ENCODE measurements at regions not wholly inside any gene's neighbourhood (a gene's known extent, or its start where the extent isn't known, plus 50 kb on each side); places are given as distances from the start of the nearest gene placed in this dataset.
A peak's percentile ranks its signal among the peaks of the same experiment; 100 is the strongest.

DNA sequence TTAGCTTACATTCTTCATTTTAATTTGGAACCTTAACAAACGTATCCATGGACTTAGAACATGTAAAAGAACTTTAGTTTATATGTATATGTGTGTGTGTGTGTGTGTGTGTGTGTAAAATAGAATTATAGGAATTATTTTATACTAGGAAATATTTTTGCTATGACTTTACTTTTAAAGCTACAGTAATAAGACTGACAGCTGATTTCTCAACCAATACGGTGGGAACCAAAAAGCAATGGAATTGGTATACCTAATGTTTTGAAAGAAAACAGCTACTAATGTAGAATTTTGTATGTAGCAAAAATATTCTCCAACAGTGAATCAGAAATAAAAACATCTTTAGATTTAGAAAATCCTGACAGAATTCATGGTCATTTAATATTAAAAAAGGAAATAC lies 146.5 kb upstream of the ARL4C start:
- TF ChIP-seq EZH2 (IDR thresholded peaks at IDR 0.05; ENCODE audit: low read length, missing control alignments), result no peak
- no peak for TF ChIP-seq CTCF (conservative IDR thresholded peaks at IDR 0.05 in 1 of 2, IDR thresholded peaks at IDR 0.05 in 1 of 2; ENCODE audit: low read depth in 1 of 2, low read length in 2 of 2)
- no peaks in the 10 kb centered on the region for H3K36me3 ChIP-seq (ENCODE audit: control insufficient read depth, insufficient read depth, low read length)
- no peaks in the 10 kb centered on the region for H4K20me1 ChIP-seq (ENCODE audit: control insufficient read depth, extremely low read depth, insufficient read depth, low read length)
- no peaks in the 10 kb centered on the region for H3K9me3 ChIP-seq (ENCODE audit: control insufficient read depth, insufficient read depth, low read depth, low read length)
- H3K79me2 ChIP-seq (ENCODE audit: control insufficient read depth, insufficient read depth, low read length), result no peaks in the 10 kb centered on the region
- no peak overlapping the region for H3K4me3 ChIP-seq (replicated peaks in 1 of 4; ENCODE audit: control extremely low read depth in 1 of 4, insufficient read depth in 1 of 4, low read depth in 3 of 4, low read length in 4 of 4)
- DNase-seq (ENCODE audit: low read depth in 2 of 2), result peak; percentile 14 to 33
- no peaks in the 10 kb centered on the region for H3K27me3 ChIP-seq (ENCODE audit: control insufficient read depth, insufficient read depth, low read length)
- H2AFZ ChIP-seq (ENCODE audit: low read length), result no peak overlapping the region
- no peak overlapping the region for H3K4me2 ChIP-seq (ENCODE audit: extremely low read depth, insufficient read depth, low read length)
- no peaks in the 10 kb centered on the region for H3K4me1 ChIP-seq (ENCODE audit: control insufficient read depth, extremely low read depth, insufficient read depth, low read length)
- H3K9ac ChIP-seq (ENCODE audit: insufficient read depth, low read length), result no peak overlapping the region
- H3K27ac ChIP-seq (ENCODE audit: insufficient read depth, low read length), result no peak overlapping the region

GRCh38 chr2:234641086-234641485 lies 144.2 kb upstream of the ARL4C start:
- Histone ChIP-seq H3K4me2 (ENCODE audit: extremely low read depth, insufficient read depth, low read length) (no peak overlapping the region), H3K36me3 (ENCODE audit: control insufficient read depth, insufficient read depth, low read length) (no peaks in the 10 kb centered on the region), H4K20me1 (ENCODE audit: control insufficient read depth, extremely low read depth, insufficient read depth, low read length) (no peaks in the 10 kb centered on the region), H3K4me1 (ENCODE audit: control insufficient read depth, extremely low read depth, insufficient read depth, low read length) (no peaks in the 10 kb centered on the region), H3K27ac (ENCODE audit: insufficient read depth, low read length) (no peak overlapping the region), H3K79me2 (ENCODE audit: control insufficient read depth, insufficient read depth, low read length) (no peaks in the 10 kb centered on the region), H3K4me3 (replicated peaks in 1 of 4; ENCODE audit: control extremely low read depth in 1 of 4, insufficient read depth in 1 of 4, low read depth in 3 of 4, low read length in 4 of 4) (no peak overlapping the region), H3K9me3 (ENCODE audit: control insufficient read depth, insufficient read depth, low read depth, low read length) (no peaks in the 10 kb centered on the region), H3K27me3 (ENCODE audit: control insufficient read depth, insufficient read depth, low read length) (no peaks in the 10 kb centered on the region), H3K9ac (ENCODE audit: insufficient read depth, low read length) (no peak overlapping the region), H2AFZ (ENCODE audit: low read length) (no peak overlapping the region)
- DNase-seq (ENCODE audit: low read depth in 2 of 2), result no peak
- TF ChIP-seq CTCF (conservative IDR thresholded peaks at IDR 0.05 in 1 of 2, IDR thresholded peaks at IDR 0.05 in 1 of 2; ENCODE audit: low read depth in 1 of 2, low read length in 2 of 2) (no peak), EZH2 (IDR thresholded peaks at IDR 0.05; ENCODE audit: low read length, missing control alignments) (no peak)

DNA sequence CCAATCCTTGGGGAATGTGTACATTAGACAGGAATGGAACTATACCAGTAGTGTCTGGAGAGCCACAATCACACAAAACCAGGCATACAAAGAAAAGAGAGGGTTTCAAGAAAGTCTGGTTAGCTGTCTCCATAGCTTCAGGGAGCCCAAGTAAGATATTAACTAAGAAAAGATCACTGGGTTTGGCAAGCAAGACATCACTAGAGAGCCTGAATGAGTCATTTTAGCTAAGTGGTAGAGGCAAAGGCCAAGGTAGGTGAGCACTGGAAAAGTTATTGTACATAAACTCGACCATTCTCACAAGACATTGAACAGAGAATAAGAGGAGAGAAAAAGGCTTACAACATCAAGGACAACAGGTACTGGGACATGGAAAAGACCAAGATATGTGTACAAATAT lies 143.8 kb upstream of the ARL4C start:
- H4K20me1 ChIP-seq (ENCODE audit: control insufficient read depth, extremely low read depth, insufficient read depth, low read length), result no peaks in the 10 kb centered on the region
- H3K4me3 ChIP-seq (replicated peaks in 1 of 4; ENCODE audit: control extremely low read depth in 1 of 4, insufficient read depth in 1 of 4, low read depth in 3 of 4, low read length in 4 of 4), result no peak overlapping the region
- no peak overlapping the region for H3K4me2 ChIP-seq (ENCODE audit: extremely low read depth, insufficient read depth, low read length)
- H2AFZ ChIP-seq (ENCODE audit: low read length), result no peak overlapping the region
- TF ChIP-seq CTCF (conservative IDR thresholded peaks at IDR 0.05 in 1 of 2, IDR thresholded peaks at IDR 0.05 in 1 of 2; ENCODE audit: low read depth in 1 of 2, low read length in 2 of 2) (no peak), EZH2 (IDR thresholded peaks at IDR 0.05; ENCODE audit: low read length, missing control alignments) (no peak)
- DNase-seq (ENCODE audit: low read depth in 2 of 2), result no peak
- no peaks in the 10 kb centered on the region for H3K27me3 ChIP-seq (ENCODE audit: control insufficient read depth, insufficient read depth, low read length)
- H3K36me3 ChIP-seq (ENCODE audit: control insufficient read depth, insufficient read depth, low read length), result no peaks in the 10 kb centered on the region
- no peaks in the 10 kb centered on the region for H3K79me2 ChIP-seq (ENCODE audit: control insufficient read depth, insufficient read depth, low read length)
- no peaks in the 10 kb centered on the region for H3K4me1 ChIP-seq (ENCODE audit: control insufficient read depth, extremely low read depth, insufficient read depth, low read length)
- no peak overlapping the region for H3K27ac ChIP-seq (ENCODE audit: insufficient read depth, low read length)
- H3K9me3 ChIP-seq (ENCODE audit: control insufficient read depth, insufficient read depth, low read depth, low read length), result no peaks in the 10 kb centered on the region
- H3K9ac ChIP-seq (ENCODE audit: insufficient read depth, low read length), result no peak overlapping the region
